ENCODE measurements at regions not wholly inside any gene's neighbourhood (a gene's known extent, or its start where the extent isn't known, plus 50 kb on each side); places are given as distances from the start of the nearest gene placed in this dataset.
A peak's percentile ranks its signal among the peaks of the same experiment; 100 is the strongest.

DNA sequence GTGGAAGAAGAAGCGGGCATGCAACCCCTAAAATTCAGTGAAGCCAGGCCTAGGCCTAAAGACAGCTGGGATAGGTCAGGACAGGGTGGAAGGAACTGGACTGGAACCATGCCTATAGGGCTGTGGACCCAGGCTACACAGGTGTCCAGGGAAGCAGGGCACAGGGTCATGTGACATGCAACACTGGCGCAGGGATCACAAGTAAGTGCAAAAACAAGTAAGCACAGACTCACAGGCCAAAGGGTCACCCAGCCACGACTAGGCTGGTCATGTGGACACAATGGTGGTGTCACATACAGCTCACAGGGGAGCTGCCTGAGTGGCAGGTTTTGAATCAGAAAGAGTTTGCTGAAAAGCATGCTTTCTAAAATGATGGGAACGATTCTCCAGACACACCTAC, 195.7 kb downstream of the SPTSSA start:
- in situ Hi-C loops (cut with HindIII; ENCODE audit: low sequenced_read_pairs): no loop called here
- TF ChIP-seq, protein P1, sequence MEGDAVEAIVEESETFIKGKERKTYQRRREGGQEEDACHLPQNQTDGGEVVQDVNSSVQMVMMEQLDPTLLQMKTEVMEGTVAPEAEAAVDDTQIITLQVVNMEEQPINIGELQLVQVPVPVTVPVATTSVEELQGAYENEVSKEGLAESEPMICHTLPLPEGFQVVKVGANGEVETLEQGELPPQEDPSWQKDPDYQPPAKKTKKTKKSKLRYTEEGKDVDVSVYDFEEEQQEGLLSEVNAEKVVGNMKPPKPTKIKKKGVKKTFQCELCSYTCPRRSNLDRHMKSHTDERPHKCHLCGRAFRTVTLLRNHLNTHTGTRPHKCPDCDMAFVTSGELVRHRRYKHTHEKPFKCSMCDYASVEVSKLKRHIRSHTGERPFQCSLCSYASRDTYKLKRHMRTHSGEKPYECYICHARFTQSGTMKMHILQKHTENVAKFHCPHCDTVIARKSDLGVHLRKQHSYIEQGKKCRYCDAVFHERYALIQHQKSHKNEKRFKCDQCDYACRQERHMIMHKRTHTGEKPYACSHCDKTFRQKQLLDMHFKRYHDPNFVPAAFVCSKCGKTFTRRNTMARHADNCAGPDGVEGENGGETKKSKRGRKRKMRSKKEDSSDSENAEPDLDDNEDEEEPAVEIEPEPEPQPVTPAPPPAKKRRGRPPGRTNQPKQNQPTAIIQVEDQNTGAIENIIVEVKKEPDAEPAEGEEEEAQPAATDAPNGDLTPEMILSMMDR (IDR thresholded peaks at IDR 0.05; ENCODE audit: low read depth, low read length): no peak
- H3K4me3 ChIP-seq (ENCODE audit: low read depth, low read length): no peak overlapping the region
- no peak for DNase-seq (ENCODE audit: low read depth, low spot score)

DNA sequence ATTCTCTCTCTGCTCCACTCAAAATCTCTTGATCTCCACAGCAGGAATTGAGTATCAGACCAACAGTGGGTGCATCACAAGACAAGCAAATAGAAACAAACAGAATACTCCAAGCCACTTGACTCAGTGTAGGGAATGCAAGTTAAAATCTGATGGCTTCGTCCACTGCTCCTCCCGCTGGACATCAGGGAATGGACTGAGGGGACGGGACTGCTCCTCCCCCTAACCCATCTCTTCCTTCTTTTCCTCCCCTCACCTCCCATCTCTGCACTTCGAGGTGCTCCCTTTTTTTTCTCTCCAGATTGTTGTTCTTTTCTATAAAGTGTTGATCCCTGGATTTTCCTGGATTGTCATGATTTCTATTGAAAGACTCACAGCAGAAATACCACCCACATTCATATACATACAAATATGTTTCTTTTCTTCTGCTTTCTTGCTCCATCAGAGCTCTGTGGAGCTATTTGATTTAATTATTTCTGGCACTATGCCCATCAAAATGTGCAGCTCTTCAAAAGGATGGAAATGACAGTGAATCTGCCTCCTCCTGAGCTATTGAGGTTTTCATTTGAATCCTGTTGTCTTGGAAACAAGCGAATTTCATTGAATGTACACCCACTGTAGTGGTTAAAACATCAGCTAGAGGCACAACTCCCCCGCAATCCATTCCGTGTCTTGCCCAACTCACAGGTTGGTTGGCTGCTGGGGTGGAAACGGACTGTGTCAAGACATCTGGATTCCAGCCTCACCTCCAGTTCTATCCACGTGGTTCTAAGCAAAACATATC, 199.7 kb downstream of the SPTSSA start:
- DNase-seq (ENCODE audit: low read depth, low spot score): no peak
- TF ChIP-seq, protein P1 (IDR thresholded peaks at IDR 0.05; ENCODE audit: low read depth, low read length): no peak
- in situ Hi-C loops (cut with HindIII; ENCODE audit: low sequenced_read_pairs): no loop called here
- no peak overlapping the region for H3K4me3 ChIP-seq (ENCODE audit: low read depth, low read length)

DNA sequence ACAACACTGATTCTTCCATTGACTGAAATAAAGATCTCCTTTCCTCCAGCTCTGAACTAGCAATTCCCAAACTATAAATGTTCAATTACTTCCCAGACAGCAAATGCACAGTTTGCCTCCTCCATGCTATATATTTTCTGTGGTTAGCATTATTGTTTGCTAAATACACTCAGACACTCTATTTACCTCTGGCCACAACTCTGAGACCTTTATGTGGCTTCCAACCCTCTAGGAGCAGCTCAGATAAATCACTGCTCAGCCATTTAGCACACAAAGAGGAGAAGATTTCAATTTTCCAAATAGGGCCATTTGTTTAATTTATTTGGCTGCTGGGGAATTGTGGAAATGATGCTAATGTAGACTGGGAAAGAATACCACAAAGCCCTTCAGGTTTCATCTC, 202.0 kb downstream of the SPTSSA start:
- in situ Hi-C loops (cut with HindIII; ENCODE audit: low sequenced_read_pairs): no loop called here
- TF ChIP-seq, protein P1 (IDR thresholded peaks at IDR 0.05; ENCODE audit: low read depth, low read length): no peak
- no peak for DNase-seq (ENCODE audit: low read depth, low spot score)

DNA sequence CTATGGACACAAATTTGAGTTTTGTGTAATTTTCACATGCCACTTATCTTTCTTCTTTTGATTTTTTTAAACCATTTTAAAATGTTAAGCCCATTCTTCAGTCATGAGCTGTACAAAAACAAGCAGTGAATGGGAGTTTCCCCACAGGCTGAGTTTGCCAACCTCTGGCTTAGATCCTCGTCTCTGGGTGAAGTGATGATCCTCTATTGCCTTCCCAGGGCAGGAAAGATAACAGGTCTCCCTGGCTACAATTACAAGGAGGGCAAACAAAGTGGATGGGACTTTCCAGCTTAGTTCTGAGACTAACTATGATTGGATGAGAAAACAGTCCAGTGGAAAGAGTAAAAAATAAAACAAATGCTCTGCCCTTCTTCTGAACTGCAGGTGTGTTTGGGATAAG, 203.7 kb downstream of the SPTSSA start:
- DNase-seq (ENCODE audit: low read depth, low spot score): peak; percentile 4
- in situ Hi-C loops (cut with HindIII; ENCODE audit: low sequenced_read_pairs): no loop called here
- TF ChIP-seq, protein P1 (IDR thresholded peaks at IDR 0.05; ENCODE audit: low read depth, low read length): no peak
- no peak overlapping the region for H3K4me3 ChIP-seq (ENCODE audit: low read depth, low read length)

More for the DNA sequence above, 202.0 kb downstream of the SPTSSA start:
- H3K4me3 ChIP-seq (ENCODE audit: low read depth, low read length): no peak overlapping the region

DNA sequence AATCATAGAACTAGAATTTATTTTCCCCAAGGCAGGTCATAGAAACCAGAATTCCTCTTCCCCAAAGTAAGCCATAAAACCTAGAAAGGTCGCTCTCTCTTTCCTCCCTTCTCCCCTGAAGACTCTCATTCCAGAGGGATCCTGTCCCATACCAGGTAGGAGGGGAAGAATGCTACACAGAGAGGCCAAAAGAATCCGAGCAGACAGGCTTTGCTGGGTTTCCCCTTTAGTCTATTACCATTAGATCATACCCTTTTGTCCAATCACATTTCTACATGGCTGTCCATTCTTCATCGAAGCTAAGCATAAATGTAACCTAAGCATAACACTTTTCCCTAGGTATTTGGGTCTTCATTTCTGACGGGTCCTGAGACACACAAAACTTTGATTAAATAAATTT, 204.5 kb downstream of the SPTSSA start:
- DNase-seq (ENCODE audit: low read depth, low spot score): no peak
- TF ChIP-seq, protein P1 (IDR thresholded peaks at IDR 0.05; ENCODE audit: low read depth, low read length): no peak
- in situ Hi-C loops (cut with HindIII; ENCODE audit: low sequenced_read_pairs): no loop called here

DNA sequence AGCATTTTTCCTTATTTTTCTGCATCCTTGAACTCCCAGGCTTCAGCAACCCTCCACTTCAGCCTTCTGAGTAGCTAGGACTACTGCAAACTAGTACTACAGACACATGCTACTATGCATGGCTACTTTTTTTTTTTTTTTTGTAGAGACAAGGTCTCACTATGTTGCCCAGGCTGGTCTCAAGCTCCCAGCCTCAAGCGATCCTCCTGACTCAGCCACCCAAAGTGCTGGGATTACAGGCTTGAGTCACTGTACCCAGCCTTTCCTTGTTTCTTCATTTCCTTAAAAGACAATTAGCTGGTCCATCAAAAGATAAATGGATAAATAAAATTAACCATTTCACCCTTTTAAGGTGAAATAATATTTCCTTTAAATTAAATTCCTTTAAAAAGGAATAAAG, 205.8 kb downstream of the SPTSSA start:
- in situ Hi-C loops (cut with HindIII; ENCODE audit: low sequenced_read_pairs): no loop called here
- H3K4me3 ChIP-seq (ENCODE audit: low read depth, low read length): no peak overlapping the region
- no peak for DNase-seq (ENCODE audit: low read depth, low spot score)
- TF ChIP-seq, protein P1 (IDR thresholded peaks at IDR 0.05; ENCODE audit: low read depth, low read length): no peak

More for the DNA sequence above, 204.5 kb downstream of the SPTSSA start:
- no peak overlapping the region for H3K4me3 ChIP-seq (ENCODE audit: low read depth, low read length)
